Astrocyte (in vitro differentiated cells and primary cell): ENCODE measurements at regions not wholly inside any gene's neighbourhood (a gene's known extent, or its start where the extent isn't known, plus 50 kb on each side); places are given as distances from the start of the nearest gene placed in this dataset.

ENCODE experiments used
- DNase-seq: peaks from one replicate; pipeline ENCODE4 v3.0.0-alpha.2; 2010; ENCODE audit warnings: low read depth
- FAIRE-seq: peaks from 2 replicates; lab custom pipeline; 2011; peaks lifted over from hg19 to GRCh38; lab: Jason Lieb, UNC
- H2AFZ ChIP-seq: 2 replicates; pipeline ENCODE4 v1.6.0; 2012; ENCODE audit warnings: low read depth, low read length, inconsistent platforms
- H3K27ac ChIP-seq: 2 replicates; pipeline ENCODE4 v1.5.1; 2011; ENCODE audit warnings: low read depth, low read length, inconsistent platforms
- H3K27me3 ChIP-seq: 2 replicates; pipeline ENCODE4 v1.6.0; 2011; ENCODE audit warnings: low read length, inconsistent platforms; ENCODE audit not compliant: insufficient read depth
- H3K36me3 ChIP-seq: 2 replicates; pipeline ENCODE4 v1.5.1; 2011; ENCODE audit warnings: low read length, inconsistent platforms; ENCODE audit not compliant: insufficient read depth
- H3K4me1 ChIP-seq: 2 replicates; pipeline ENCODE4 v1.5.1; 2011; ENCODE audit warnings: low read length, inconsistent platforms; ENCODE audit not compliant: insufficient read depth
- H3K4me2 ChIP-seq: 2 replicates; pipeline ENCODE4 v1.6.0; 2012; ENCODE audit warnings: low read length, inconsistent platforms
- H3K4me3 ChIP-seq: 2 replicates; pipeline ENCODE4 v1.5.1; 2011; ENCODE audit warnings: low read depth, mild to moderate bottlenecking, low read length, inconsistent platforms; ENCODE audit not compliant: insufficient read depth
- H3K79me2 ChIP-seq: 2 replicates; pipeline ENCODE4 v1.6.0; 2012; ENCODE audit warnings: mild to moderate bottlenecking, low read length, inconsistent platforms; ENCODE audit not compliant: insufficient read depth
- H3K9ac ChIP-seq: 2 replicates; pipeline ENCODE4 v1.6.0; 2012; ENCODE audit warnings: mild to moderate bottlenecking, low read length, inconsistent platforms
- H3K9me3 ChIP-seq: 2 replicates; pipeline ENCODE4 v1.5.1; 2012; ENCODE audit warnings: low read depth, mild to moderate bottlenecking, low read length, inconsistent platforms; ENCODE audit not compliant: insufficient read depth
- H4K20me1 ChIP-seq: 2 replicates; pipeline ENCODE4 v1.6.0; 2012; ENCODE audit warnings: low read length, inconsistent platforms; ENCODE audit not compliant: insufficient read depth
- H3K27ac Mint-ChIP-seq: one replicate; pipeline ENCODE4 v1.8.0; 2021; ENCODE audit warnings: mild to moderate bottlenecking, mixed read lengths; ENCODE audit not compliant: unreplicated experiment
- H3K27me3 Mint-ChIP-seq: one replicate; pipeline ENCODE4 v1.8.0; 2021; ENCODE audit warnings: low read depth, mixed read lengths; ENCODE audit not compliant: unreplicated experiment
- H3K36me3 Mint-ChIP-seq: one replicate; pipeline ENCODE4 v1.8.0; 2021; ENCODE audit warnings: low read depth, mixed read lengths; ENCODE audit not compliant: unreplicated experiment
- H3K4me1 Mint-ChIP-seq: one replicate; pipeline ENCODE4 v1.8.0; 2021; ENCODE audit warnings: low read depth, mixed read lengths; ENCODE audit not compliant: unreplicated experiment
- H3K4me3 Mint-ChIP-seq: one replicate; pipeline ENCODE4 v1.8.0; 2021; ENCODE audit warnings: mild to moderate bottlenecking, moderate library complexity, mixed read lengths; ENCODE audit not compliant: unreplicated experiment
- H3K9me3 Mint-ChIP-seq: one replicate; pipeline ENCODE4 v1.8.0; 2021; ENCODE audit warnings: mild to moderate bottlenecking, mixed read lengths; ENCODE audit not compliant: unreplicated experiment
- EZH2 ChIP-seq: IDR thresholded peaks from 2 replicates; pipeline ENCODE4 v1.6.1; 2012; ENCODE audit warnings: mild to moderate bottlenecking, low read length, inconsistent platforms; ENCODE audit not compliant: insufficient read depth
- TF ChIP-seq, protein P1 (sequence below): IDR thresholded peaks from 2 replicates; pipeline ENCODE4 v1.5.1; 2011; ENCODE audit warnings: low read depth, mild to moderate bottlenecking, inconsistent platforms, low read length, moderate library complexity; ENCODE audit not compliant: insufficient read depth

DNA sequence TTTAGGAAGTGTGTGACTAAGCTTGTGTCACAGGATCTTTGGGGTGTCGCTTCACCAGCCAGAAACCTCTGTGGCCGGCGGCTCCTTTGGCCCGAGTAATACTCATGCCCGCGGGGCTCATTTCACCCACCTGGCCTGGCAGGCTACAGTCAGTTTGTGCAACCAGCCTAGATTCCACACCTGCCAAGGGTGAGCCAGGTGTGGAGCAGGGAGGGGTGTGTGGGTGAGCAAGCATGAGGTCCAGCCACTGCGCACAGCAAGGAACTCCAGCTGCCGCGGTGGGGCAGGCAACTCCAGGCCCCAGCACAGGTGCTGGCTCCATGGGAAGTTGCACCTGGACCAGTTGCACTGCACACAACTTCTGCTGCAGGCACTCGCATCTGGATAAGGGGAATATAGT, 462.3 kb upstream of the LRFN5 start:
- TF ChIP-seq EZH2 = no peak
- TF ChIP-seq, protein P1, sequence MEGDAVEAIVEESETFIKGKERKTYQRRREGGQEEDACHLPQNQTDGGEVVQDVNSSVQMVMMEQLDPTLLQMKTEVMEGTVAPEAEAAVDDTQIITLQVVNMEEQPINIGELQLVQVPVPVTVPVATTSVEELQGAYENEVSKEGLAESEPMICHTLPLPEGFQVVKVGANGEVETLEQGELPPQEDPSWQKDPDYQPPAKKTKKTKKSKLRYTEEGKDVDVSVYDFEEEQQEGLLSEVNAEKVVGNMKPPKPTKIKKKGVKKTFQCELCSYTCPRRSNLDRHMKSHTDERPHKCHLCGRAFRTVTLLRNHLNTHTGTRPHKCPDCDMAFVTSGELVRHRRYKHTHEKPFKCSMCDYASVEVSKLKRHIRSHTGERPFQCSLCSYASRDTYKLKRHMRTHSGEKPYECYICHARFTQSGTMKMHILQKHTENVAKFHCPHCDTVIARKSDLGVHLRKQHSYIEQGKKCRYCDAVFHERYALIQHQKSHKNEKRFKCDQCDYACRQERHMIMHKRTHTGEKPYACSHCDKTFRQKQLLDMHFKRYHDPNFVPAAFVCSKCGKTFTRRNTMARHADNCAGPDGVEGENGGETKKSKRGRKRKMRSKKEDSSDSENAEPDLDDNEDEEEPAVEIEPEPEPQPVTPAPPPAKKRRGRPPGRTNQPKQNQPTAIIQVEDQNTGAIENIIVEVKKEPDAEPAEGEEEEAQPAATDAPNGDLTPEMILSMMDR = no peak
- Mint-ChIP-seq H3K4me1 (no peaks in the 10 kb centered on the region), H3K4me3 (no peak overlapping the region), H3K9me3 (no peaks in the 10 kb centered on the region), H3K36me3 (no peaks in the 10 kb centered on the region), H3K27me3 (no peaks in the 10 kb centered on the region), H3K27ac (no peak overlapping the region)
- no peak overlapping the region for H3K4me3 ChIP-seq
- H3K9ac ChIP-seq = no peak overlapping the region
- no peaks in the 10 kb centered on the region for H3K27me3 ChIP-seq
- no peaks in the 10 kb centered on the region for H3K79me2 ChIP-seq
- no peak for FAIRE-seq
- no peak overlapping the region for H3K4me2 ChIP-seq
- no peaks in the 10 kb centered on the region for H3K36me3 ChIP-seq
- no peaks in the 10 kb centered on the region for H4K20me1 ChIP-seq
- no peak for DNase-seq
- no peak overlapping the region for H2AFZ ChIP-seq
- peaks cover 6% of the 10 kb centered on the region for H3K9me3 ChIP-seq
- no peak overlapping the region for H3K27ac ChIP-seq
- no peaks in the 10 kb centered on the region for H3K4me1 ChIP-seq

DNA sequence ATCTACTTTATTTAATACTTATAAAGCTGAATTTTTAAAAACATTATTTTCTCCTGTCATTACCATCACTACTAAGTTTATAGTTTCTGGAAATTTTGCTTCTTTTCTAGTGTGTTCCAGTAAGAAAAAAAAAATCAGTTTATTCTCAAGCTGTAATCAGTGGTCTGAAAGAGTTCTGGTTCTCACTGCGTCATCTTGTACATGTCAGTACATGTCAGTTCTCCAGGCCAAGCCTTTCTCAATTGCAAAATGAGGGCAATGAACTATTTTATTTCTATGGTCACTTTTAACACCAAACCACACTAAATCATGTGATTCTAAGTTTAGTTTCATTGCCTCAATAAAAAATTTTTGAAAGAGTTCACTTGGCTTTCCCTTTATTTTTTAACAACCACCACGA, 468.9 kb upstream of the LRFN5 start:
- no peaks in the 10 kb centered on the region for H3K9me3 ChIP-seq
- no peak overlapping the region for H2AFZ ChIP-seq
- no peak overlapping the region for H3K4me3 ChIP-seq
- H3K79me2 ChIP-seq = no peaks in the 10 kb centered on the region
- FAIRE-seq (no peak), DNase-seq (no peak)
- H4K20me1 ChIP-seq = no peaks in the 10 kb centered on the region
- Mint-ChIP-seq H3K9me3 (no peaks in the 10 kb centered on the region), H3K4me1 (peaks cover 3% of the 10 kb centered on the region), H3K27ac (peak overlapping the region; percentile 55), H3K36me3 (no peaks in the 10 kb centered on the region), H3K27me3 (no peaks in the 10 kb centered on the region), H3K4me3 (no peak overlapping the region)
- no peaks in the 10 kb centered on the region for H3K36me3 ChIP-seq
- no peak overlapping the region for H3K27ac ChIP-seq
- no peak overlapping the region for H3K4me2 ChIP-seq
- H3K4me1 ChIP-seq = no peaks in the 10 kb centered on the region
- TF ChIP-seq, protein P1 = no peak
- TF ChIP-seq EZH2 = no peak
- H3K9ac ChIP-seq = no peak overlapping the region
- H3K27me3 ChIP-seq = no peaks in the 10 kb centered on the region

DNA sequence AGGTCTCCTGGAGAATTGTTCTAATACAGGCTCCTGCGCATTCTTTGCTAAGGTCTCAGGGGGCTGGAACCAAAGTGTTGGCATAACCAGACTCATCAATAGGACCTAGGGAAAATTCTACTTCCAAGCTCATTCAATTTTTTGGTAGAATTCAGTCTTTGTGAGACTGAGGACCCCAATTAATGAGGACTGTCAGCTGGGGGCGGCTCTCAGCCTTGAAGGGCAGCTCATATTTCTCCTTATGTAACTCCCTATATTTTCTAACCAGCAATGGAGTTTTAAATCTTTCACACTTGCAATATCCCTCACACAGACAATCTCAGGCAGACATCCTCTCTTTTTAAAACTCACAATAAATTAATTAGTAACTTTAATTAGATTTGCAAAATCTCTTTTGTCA, 476.4 kb upstream of the LRFN5 start:
- FAIRE-seq (no peak), DNase-seq (no peak)
- no peaks in the 10 kb centered on the region for H3K36me3 Mint-ChIP-seq
- no peaks in the 10 kb centered on the region for H3K4me1 Mint-ChIP-seq
- Histone ChIP-seq H3K4me2 (no peak overlapping the region), H3K27me3 (no peaks in the 10 kb centered on the region), H3K4me1 (no peaks in the 10 kb centered on the region), H3K27ac (no peak overlapping the region), H3K9ac (no peak overlapping the region), H2AFZ (no peak overlapping the region), H4K20me1 (no peaks in the 10 kb centered on the region), H3K36me3 (no peaks in the 10 kb centered on the region), H3K79me2 (no peaks in the 10 kb centered on the region), H3K9me3 (no peaks in the 10 kb centered on the region), H3K4me3 (no peak overlapping the region)
- H3K9me3 Mint-ChIP-seq = no peaks in the 10 kb centered on the region
- TF ChIP-seq, protein P1 = no peak
- no peak for TF ChIP-seq EZH2
- H3K4me3 Mint-ChIP-seq = no peak overlapping the region
- H3K27me3 Mint-ChIP-seq = no peaks in the 10 kb centered on the region
- no peak overlapping the region for H3K27ac Mint-ChIP-seq
